ENCODE measurements at regions not wholly inside any gene's neighbourhood (a gene's known extent, or its start where the extent isn't known, plus 50 kb on each side); places are given as distances from the start of the nearest gene placed in this dataset.

- no peak for DNase-seq
These were observed 400.7 kb upstream of the TNP1 start for GRCh38 chr2:217260441-217261115.

- no peak for DNase-seq
These were observed 398.3 kb upstream of the TNP1 start for GRCh38 chr2:217258170-217258569.

GRCh38 chr2:217256251-217256650 lies 396.4 kb upstream of the TNP1 start:
- DNase-seq, result no peak

- peak; percentile 29 for DNase-seq
These were observed 394.2 kb upstream of the TNP1 start for GRCh38 chr2:217254111-217254510.

GRCh38 chr2:217252181-217252580 lies 392.3 kb upstream of the TNP1 start:
- DNase-seq, result no peak

GRCh38 chr2:217250013-217250524 lies 390.2 kb upstream of the TNP1 start:
- no peak for DNase-seq

- DNase-seq, result no peak
These were observed 389.5 kb upstream of the TNP1 start for GRCh38 chr2:217249121-217250012.

GRCh38 chr2:217248312-217248935 lies 388.6 kb upstream of the TNP1 start:
- peak; percentile 89 for DNase-seq

- DNase-seq, result no peak
These were observed 387.6 kb upstream of the TNP1 start for GRCh38 chr2:217247476-217247875.

- DNase-seq, result no peak
These were observed 386.2 kb upstream of the TNP1 start for GRCh38 chr2:217246108-217246507.

GRCh38 chr2:217244815-217245214 lies 385.0 kb upstream of the TNP1 start:
- no peak for DNase-seq

GRCh38 chr2:217242947-217243346 lies 383.1 kb upstream of the TNP1 start:
- no peak for DNase-seq

GRCh38 chr2:217231724-217232123 lies 371.9 kb upstream of the TNP1 start:
- DNase-seq, result no peak

GRCh38 chr2:217231212-217231611 lies 371.3 kb upstream of the TNP1 start:
- no peak for DNase-seq

GRCh38 chr2:217228732-217229131 lies 368.9 kb upstream of the TNP1 start:
- no peak for DNase-seq

GRCh38 chr2:217227794-217228193 lies 367.9 kb upstream of the TNP1 start:
- DNase-seq, result no peak

- no peak for DNase-seq
These were observed 365.7 kb upstream of the TNP1 start for GRCh38 chr2:217225596-217225995.

- DNase-seq, result no peak
These were observed 363.5 kb upstream of the TNP1 start for GRCh38 chr2:217223222-217223930.

GRCh38 chr2:217222309-217222910 lies 362.5 kb upstream of the TNP1 start:
- no peak for DNase-seq

GRCh38 chr2:217220228-217221013 lies 360.6 kb upstream of the TNP1 start:
- no peak for DNase-seq

GRCh38 chr2:217219164-217219520 lies 359.3 kb upstream of the TNP1 start:
- no peak for DNase-seq
